Hepatocyte (in vitro differentiated cells): ENCODE measurements at regions not wholly inside any gene's neighbourhood (a gene's known extent, or its start where the extent isn't known, plus 50 kb on each side); places are given as distances from the start of the nearest gene placed in this dataset.
A peak's percentile ranks its signal among the peaks of the same experiment; 100 is the strongest.

Experiments
- DNase-seq: peaks from one replicate; pipeline ENCODE4 v3.0.0-alpha.2; 2016; ENCODE audit warnings: low spot score
- H2AFZ ChIP-seq: fragments of 200-600 bp; sonication (generic); 2 replicates; pipeline ENCODE4 v1.6.0; 2016; ENCODE audit warnings: antibody characterized with exemption, mild to moderate bottlenecking
- H3K27ac ChIP-seq: fragments of 200-600 bp; sonication (generic); 2 replicates; pipeline ENCODE4 v1.5.1; 2016; ENCODE audit warnings: mild to moderate bottlenecking
- H3K27me3 ChIP-seq: fragments of 200-600 bp; sonication (generic); 2 replicates; pipeline ENCODE4 v1.6.1; 2016
- H3K36me3 ChIP-seq: fragments of 200-600 bp; sonication (generic); replicated peaks from 2 replicates; pipeline ENCODE4 v1.5.1; 2016; ENCODE audit warnings: low read depth; ENCODE audit not compliant: insufficient read depth
- H3K4me1 ChIP-seq: fragments of 200-600 bp; sonication (generic); 2 replicates; pipeline ENCODE4 v1.5.1; 2016; ENCODE audit warnings: mild to moderate bottlenecking, moderate library complexity; ENCODE audit not compliant: insufficient read depth
- H3K4me2 ChIP-seq: fragments of 200-600 bp; sonication (generic); 2 replicates; pipeline ENCODE4 v1.6.0; 2016
- H3K4me3 ChIP-seq: fragments of 200-600 bp; sonication (generic); 2 replicates; pipeline ENCODE4 v1.5.1; 2016; ENCODE audit warnings: mild to moderate bottlenecking
- H3K79me2 ChIP-seq: fragments of 200-600 bp; sonication (generic); 2 replicates; pipeline ENCODE4 v1.6.0; 2017; ENCODE audit warnings: mild to moderate bottlenecking
- H3K9me2 ChIP-seq: fragments of 200-600 bp; sonication (generic); replicated peaks from 2 replicates; pipeline ENCODE4 v1.6.0; 2017; ENCODE audit warnings: mild to moderate bottlenecking; ENCODE audit not compliant: insufficient read depth
- H3K9me3 ChIP-seq: fragments of 200-600 bp; sonication (generic); 2 replicates; pipeline ENCODE4 v1.5.1; 2016; ENCODE audit warnings: low read depth, mild to moderate bottlenecking
- H4K20me1 ChIP-seq: fragments of 200-600 bp; sonication (generic); 2 replicates; pipeline ENCODE4 v1.6.0; 2016; ENCODE audit warnings: mild to moderate bottlenecking; ENCODE audit not compliant: insufficient read depth, poor library complexity, severe bottlenecking
- CTCF ChIP-seq: fragments of 200-600 bp; sonication (generic); IDR thresholded peaks from 2 replicates; pipeline ENCODE4 v1.5.1; 2016; ENCODE audit warnings: antibody characterized with exemption, mild to moderate bottlenecking; ENCODE audit not compliant: poor library complexity
- EZH2 ChIP-seq: fragments of 200-600 bp; sonication (generic); IDR thresholded peaks from 2 replicates; pipeline ENCODE4 v1.6.1; 2016; ENCODE audit warnings: antibody characterized with exemption, mild to moderate bottlenecking, borderline replicate concordance
- EZH2phosphoT487 ChIP-seq: fragments of 200-600 bp; sonication (generic); IDR thresholded peaks from one replicate; pipeline ENCODE4 v1.6.1; 2018; ENCODE audit warnings: antibody characterized with exemption, mild to moderate bottlenecking, low read depth, moderate library complexity; ENCODE audit not compliant: unreplicated experiment, severe bottlenecking
- WGBS: methylation state at CpG from one replicate; pipeline ENCODE4 v1.1.6; 2016; ENCODE audit warnings: low lambda C conversion rate; ENCODE audit errors: missing lambda C conversion rate; 5-methylcytosine and 5-hydroxymethylcytosine counted together

- no peak overlapping the region for H2AFZ ChIP-seq
- no peak overlapping the region for H3K4me2 ChIP-seq
- TF ChIP-seq EZH2 = no peak
- H3K79me2 ChIP-seq = no peaks in the 10 kb centered on the region
- H3K27ac ChIP-seq = no peak overlapping the region
- no peaks in the 10 kb centered on the region for H4K20me1 ChIP-seq
- no peaks in the 10 kb centered on the region for H3K4me1 ChIP-seq
- no peak for DNase-seq
- 96% methylated on average over 4 of the region's 4 CpGs for WGBS
- no peaks in the 10 kb centered on the region for H3K36me3 ChIP-seq
- no peaks in the 10 kb centered on the region for H3K9me2 ChIP-seq
- H3K4me3 ChIP-seq = no peak overlapping the region
- no peaks in the 10 kb centered on the region for H3K27me3 ChIP-seq
- H3K9me3 ChIP-seq = no peaks in the 10 kb centered on the region
Observed at GRCh38 chr11:128158860-128159259, 428.5 kb downstream of the ETS1 start.

- no peaks in the 10 kb centered on the region for H3K27me3 ChIP-seq
- H3K27ac ChIP-seq = no peak overlapping the region
- 19% methylated on average over 5 of the region's 5 CpGs for WGBS
- TF ChIP-seq EZH2 (no peak), CTCF (peak; percentile 82)
- DNase-seq = peak; percentile 81
- H3K9me2 ChIP-seq = no peaks in the 10 kb centered on the region
- H3K36me3 ChIP-seq = no peaks in the 10 kb centered on the region
- no peak overlapping the region for H3K4me3 ChIP-seq
- H3K4me2 ChIP-seq = peak overlapping the region; percentile 55
- no peaks in the 10 kb centered on the region for H3K4me1 ChIP-seq
- no peaks in the 10 kb centered on the region for H3K79me2 ChIP-seq
- H2AFZ ChIP-seq = peak overlapping the region; percentile 28
- no peaks in the 10 kb centered on the region for H3K9me3 ChIP-seq
- H4K20me1 ChIP-seq = no peaks in the 10 kb centered on the region
Observed at GRCh38 chr11:128157423-128158298, 429.7 kb downstream of the ETS1 start.

GRCh38 chr11:128156486-128156885 is 430.9 kb downstream of the ETS1 start:
- H3K4me2 ChIP-seq = no peak overlapping the region
- H3K4me3 ChIP-seq = no peak overlapping the region
- no peak overlapping the region for H2AFZ ChIP-seq
- H3K79me2 ChIP-seq = no peaks in the 10 kb centered on the region
- 83% methylated on average over 3 of the region's 3 CpGs for WGBS
- H4K20me1 ChIP-seq = no peaks in the 10 kb centered on the region
- no peaks in the 10 kb centered on the region for H3K4me1 ChIP-seq
- DNase-seq = no peak
- no peaks in the 10 kb centered on the region for H3K27me3 ChIP-seq
- TF ChIP-seq CTCF = no peak
- TF ChIP-seq EZH2 = no peak
- no peak for TF ChIP-seq EZH2phosphoT487
- no peaks in the 10 kb centered on the region for H3K36me3 ChIP-seq
- H3K9me2 ChIP-seq = no peaks in the 10 kb centered on the region
- H3K27ac ChIP-seq = no peak overlapping the region
- no peaks in the 10 kb centered on the region for H3K9me3 ChIP-seq

- TF ChIP-seq EZH2 (no peak), EZH2phosphoT487 (no peak), CTCF (no peak)
- WGBS = 83% methylated on average over 2 of the region's 2 CpGs
- no peaks in the 10 kb centered on the region for H3K9me3 ChIP-seq
Observed at GRCh38 chr11:128155590-128155989, 431.8 kb downstream of the ETS1 start.

More at GRCh38 chr11:128155590-128155989, 431.8 kb downstream of the ETS1 start:
- Histone ChIP-seq H3K36me3 (no peaks in the 10 kb centered on the region), H3K79me2 (no peaks in the 10 kb centered on the region), H4K20me1 (no peaks in the 10 kb centered on the region), H2AFZ (no peak overlapping the region), H3K9me2 (no peaks in the 10 kb centered on the region), H3K4me3 (no peak overlapping the region), H3K27ac (no peak overlapping the region), H3K4me1 (no peaks in the 10 kb centered on the region), H3K4me2 (no peak overlapping the region), H3K27me3 (peaks cover 3% of the 10 kb centered on the region)
- no peak for DNase-seq
